Colonic mucosa (tissue), 4 donors: ENCODE measurements at regions not wholly inside any gene's neighbourhood (a gene's known extent, or its start where the extent isn't known, plus 50 kb on each side); places are given as distances from the start of the nearest gene placed in this dataset.

Experiments
- DNase-seq: peaks from one replicate; pipeline ENCODE4 v3.0.0-alpha.2; 2020
- H3K27ac ChIP-seq: fragments of 200-600 bp; one replicate; pipeline ENCODE4 v1.8.0; 2021
- H3K27me3 ChIP-seq: fragments of 200-600 bp; one replicate; pipeline ENCODE4 v1.8.0; 2021
- H3K36me3 ChIP-seq: fragments of 200-600 bp; one replicate; pipeline ENCODE4 v1.8.0; 2021
- H3K4me1 ChIP-seq: fragments of 200-600 bp; one replicate; pipeline ENCODE4 v1.8.0; 2021; ENCODE audit warnings: mild to moderate bottlenecking
- H3K4me3 ChIP-seq: fragments of 200-600 bp; one replicate; pipeline ENCODE4 v1.8.0; 2021
- H3K9ac ChIP-seq, 2 donors: one replicate each; pipeline ENCODE4 v1.7.0; 2013; ENCODE audit warnings: control low read depth in 2 of 2, low read depth in 2 of 2, low read length in 2 of 2
- H3K9me3 ChIP-seq: fragments of 200-600 bp; one replicate; pipeline ENCODE4 v1.8.0; 2021
- intact Hi-C: fragments of 100-400 bp; cut with DNase I; formaldehyde crosslinking; loops from one replicate; pipeline ENCODE4 v1.14.1; 2022
- TF ChIP-seq, protein P1 (sequence below): fragments of 200-600 bp; IDR thresholded peaks from one replicate; pipeline ENCODE4 v1.8.0; 2022; ENCODE audit warnings: antibody characterized with exemption, mild to moderate bottlenecking
- donor health status: healthy.
- donor health status: DM: no; HTN: no; CAD: no.
- donor health status: DM: no; HTN: no; CAD: no.

- no peaks in the 10 kb centered on the region for H3K27me3 ChIP-seq
- no peak overlapping the region for H3K27ac ChIP-seq
- intact Hi-C loops, result no loop called here
- no peak overlapping the region for H3K9ac ChIP-seq
- no peak for DNase-seq
- no peaks in the 10 kb centered on the region for H3K9me3 ChIP-seq
- no peaks in the 10 kb centered on the region for H3K4me1 ChIP-seq
- H3K4me3 ChIP-seq, result no peak overlapping the region
- H3K36me3 ChIP-seq, result no peaks in the 10 kb centered on the region
- TF ChIP-seq, protein P1, sequence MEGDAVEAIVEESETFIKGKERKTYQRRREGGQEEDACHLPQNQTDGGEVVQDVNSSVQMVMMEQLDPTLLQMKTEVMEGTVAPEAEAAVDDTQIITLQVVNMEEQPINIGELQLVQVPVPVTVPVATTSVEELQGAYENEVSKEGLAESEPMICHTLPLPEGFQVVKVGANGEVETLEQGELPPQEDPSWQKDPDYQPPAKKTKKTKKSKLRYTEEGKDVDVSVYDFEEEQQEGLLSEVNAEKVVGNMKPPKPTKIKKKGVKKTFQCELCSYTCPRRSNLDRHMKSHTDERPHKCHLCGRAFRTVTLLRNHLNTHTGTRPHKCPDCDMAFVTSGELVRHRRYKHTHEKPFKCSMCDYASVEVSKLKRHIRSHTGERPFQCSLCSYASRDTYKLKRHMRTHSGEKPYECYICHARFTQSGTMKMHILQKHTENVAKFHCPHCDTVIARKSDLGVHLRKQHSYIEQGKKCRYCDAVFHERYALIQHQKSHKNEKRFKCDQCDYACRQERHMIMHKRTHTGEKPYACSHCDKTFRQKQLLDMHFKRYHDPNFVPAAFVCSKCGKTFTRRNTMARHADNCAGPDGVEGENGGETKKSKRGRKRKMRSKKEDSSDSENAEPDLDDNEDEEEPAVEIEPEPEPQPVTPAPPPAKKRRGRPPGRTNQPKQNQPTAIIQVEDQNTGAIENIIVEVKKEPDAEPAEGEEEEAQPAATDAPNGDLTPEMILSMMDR, result no peak
Observed at GRCh38 chr6:71119560-71119959, 162.7 kb upstream of the B3GAT2 start.

- DNase-seq, result no peak
- H3K9ac ChIP-seq, result no peak overlapping the region
- no peaks in the 10 kb centered on the region for H3K36me3 ChIP-seq
- no peaks in the 10 kb centered on the region for H3K9me3 ChIP-seq
- no peak overlapping the region for H3K4me3 ChIP-seq
- H3K4me1 ChIP-seq, result no peaks in the 10 kb centered on the region
- no peak overlapping the region for H3K27ac ChIP-seq
- TF ChIP-seq, protein P1, result no peak
- H3K27me3 ChIP-seq, result no peaks in the 10 kb centered on the region
- intact Hi-C loops, result no loop called here
Observed at GRCh38 chr6:71123051-71123450, 165.6 kb upstream of the OGFRL1 start.

- Histone ChIP-seq H3K9me3 (no peaks in the 10 kb centered on the region), H3K27me3 (no peaks in the 10 kb centered on the region)
Observed at GRCh38 chr6:71124340-71124739, 164.3 kb upstream of the OGFRL1 start.

DNA sequence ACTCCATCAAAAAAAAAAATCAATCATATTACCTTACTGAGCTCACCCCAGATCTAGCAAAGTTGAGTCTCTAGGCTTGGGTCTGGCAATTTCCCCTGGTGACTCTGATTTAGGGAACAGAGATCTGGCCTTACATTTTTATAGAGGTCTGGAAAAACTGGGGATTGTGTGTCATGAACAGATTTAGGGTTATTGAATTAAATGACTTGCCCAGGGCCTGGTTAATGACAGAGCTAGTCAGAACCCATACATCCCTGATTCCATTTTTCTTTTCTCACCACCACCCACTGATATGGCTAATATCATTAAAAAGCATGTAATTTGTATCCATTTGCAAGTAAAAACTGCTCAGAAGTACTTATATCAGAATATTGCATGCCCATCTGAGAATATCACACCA lies 163.4 kb upstream of the OGFRL1 start:
- TF ChIP-seq, protein P1, result no peak
- no peaks in the 10 kb centered on the region for H3K27me3 ChIP-seq

More at GRCh38 chr6:71124340-71124739, 164.3 kb upstream of the OGFRL1 start:
- Histone ChIP-seq H3K4me1 (no peaks in the 10 kb centered on the region), H3K36me3 (no peaks in the 10 kb centered on the region), H3K4me3 (no peak overlapping the region), H3K9ac (no peak overlapping the region), H3K27ac (no peak overlapping the region)
- TF ChIP-seq, protein P1, result no peak
- no peak for DNase-seq
- intact Hi-C loops, result no loop called here

GRCh38 chr6:71126506-71126905 lies 162.1 kb upstream of the OGFRL1 start:
- no peaks in the 10 kb centered on the region for H3K4me1 ChIP-seq
- intact Hi-C loops, result no loop called here
- no peak overlapping the region for H3K9ac ChIP-seq

More for the DNA sequence above, 163.4 kb upstream of the OGFRL1 start:
- no peak overlapping the region for H3K27ac ChIP-seq
- H3K4me3 ChIP-seq, result no peak overlapping the region
- H3K4me1 ChIP-seq, result no peaks in the 10 kb centered on the region
- no peaks in the 10 kb centered on the region for H3K9me3 ChIP-seq
- H3K36me3 ChIP-seq, result no peaks in the 10 kb centered on the region
- H3K9ac ChIP-seq, result no peak overlapping the region
- intact Hi-C loops, result no loop called here
- no peak for DNase-seq

More at GRCh38 chr6:71126506-71126905, 162.1 kb upstream of the OGFRL1 start:
- H3K9me3 ChIP-seq, result no peaks in the 10 kb centered on the region
- TF ChIP-seq, protein P1, result no peak
- H3K27me3 ChIP-seq, result no peaks in the 10 kb centered on the region
- no peak overlapping the region for H3K27ac ChIP-seq
- H3K4me3 ChIP-seq, result no peak overlapping the region
- no peaks in the 10 kb centered on the region for H3K36me3 ChIP-seq
- no peak for DNase-seq
